Neural progenitor cell (in vitro differentiated cells): ENCODE measurements at regions not wholly inside any gene's neighbourhood (a gene's known extent, or its start where the extent isn't known, plus 50 kb on each side); places are given as distances from the start of the nearest gene placed in this dataset.

ENCODE experiments used
- EZH2 ChIP-seq: fragments of 200-600 bp; sonication (generic); IDR thresholded peaks from 2 replicates; pipeline ENCODE4 v1.6.1; 2017; ENCODE audit warnings: antibody characterized with exemption, mild to moderate bottlenecking, moderate library complexity
- EZH2phosphoT487 ChIP-seq: fragments of 200-600 bp; sonication (generic); IDR thresholded peaks from 2 replicates; pipeline ENCODE4 v1.6.1; 2017; ENCODE audit warnings: antibody characterized with exemption
- TF ChIP-seq, protein P1 (sequence below): fragments of 200-600 bp; sonication (generic); IDR thresholded peaks from 2 replicates; pipeline ENCODE4 v1.5.1; 2017; ENCODE audit warnings: antibody characterized with exemption, mild to moderate bottlenecking

DNA sequence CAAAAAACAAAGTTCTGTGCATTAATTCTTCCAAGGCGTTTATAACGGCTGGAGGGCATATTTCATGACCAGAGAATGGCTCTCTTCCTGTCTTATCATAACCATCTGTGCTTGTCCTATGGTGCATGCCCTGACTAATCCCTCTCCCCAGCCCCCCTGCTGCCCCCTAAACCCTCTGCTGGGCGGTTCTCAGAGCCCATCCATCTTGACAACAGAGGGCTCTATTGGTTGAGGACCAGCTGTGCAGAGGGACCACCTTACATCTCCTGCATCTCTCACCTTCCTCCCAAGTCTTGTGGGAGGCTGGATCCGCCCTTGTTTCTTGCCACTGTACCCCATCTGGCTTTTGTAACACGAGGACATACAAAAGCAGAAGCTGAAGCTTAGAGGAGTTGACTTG lies 282.1 kb downstream of the MIAT start:
- TF ChIP-seq, protein P1, sequence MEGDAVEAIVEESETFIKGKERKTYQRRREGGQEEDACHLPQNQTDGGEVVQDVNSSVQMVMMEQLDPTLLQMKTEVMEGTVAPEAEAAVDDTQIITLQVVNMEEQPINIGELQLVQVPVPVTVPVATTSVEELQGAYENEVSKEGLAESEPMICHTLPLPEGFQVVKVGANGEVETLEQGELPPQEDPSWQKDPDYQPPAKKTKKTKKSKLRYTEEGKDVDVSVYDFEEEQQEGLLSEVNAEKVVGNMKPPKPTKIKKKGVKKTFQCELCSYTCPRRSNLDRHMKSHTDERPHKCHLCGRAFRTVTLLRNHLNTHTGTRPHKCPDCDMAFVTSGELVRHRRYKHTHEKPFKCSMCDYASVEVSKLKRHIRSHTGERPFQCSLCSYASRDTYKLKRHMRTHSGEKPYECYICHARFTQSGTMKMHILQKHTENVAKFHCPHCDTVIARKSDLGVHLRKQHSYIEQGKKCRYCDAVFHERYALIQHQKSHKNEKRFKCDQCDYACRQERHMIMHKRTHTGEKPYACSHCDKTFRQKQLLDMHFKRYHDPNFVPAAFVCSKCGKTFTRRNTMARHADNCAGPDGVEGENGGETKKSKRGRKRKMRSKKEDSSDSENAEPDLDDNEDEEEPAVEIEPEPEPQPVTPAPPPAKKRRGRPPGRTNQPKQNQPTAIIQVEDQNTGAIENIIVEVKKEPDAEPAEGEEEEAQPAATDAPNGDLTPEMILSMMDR = no peak
- no peak for TF ChIP-seq EZH2phosphoT487
- TF ChIP-seq EZH2 = no peak
